H9 (cell line): ENCODE measurements at regions not wholly inside any gene's neighbourhood (a gene's known extent, or its start where the extent isn't known, plus 50 kb on each side); places are given as distances from the start of the nearest gene placed in this dataset.

ENCODE experiments used
- DNase-seq: peaks from one replicate; pipeline ENCODE4 v3.0.0-alpha.2; 2017
- H2AFZ ChIP-seq: one replicate; pipeline ENCODE4 v1.6.1; 2013; ENCODE audit warnings: mild to moderate bottlenecking, low read length, control low read depth, moderate library complexity
- H2AK5ac ChIP-seq: 2 replicates; pipeline ENCODE4 v1.6.1; 2013; ENCODE audit warnings: low read length, control low read depth, mixed read lengths; ENCODE audit not compliant: insufficient read length
- H2BK120ac ChIP-seq: one replicate; pipeline ENCODE4 v1.6.1; 2013; ENCODE audit warnings: low read depth, mild to moderate bottlenecking, low read length, control low read depth, inconsistent platforms; ENCODE audit not compliant: poor library complexity, severe bottlenecking
- H2BK12ac ChIP-seq: 2 replicates; pipeline ENCODE4 v1.6.1; 2013; ENCODE audit warnings: low read length, control low read depth, mixed read lengths, low read depth; ENCODE audit not compliant: insufficient read length
- H2BK15ac ChIP-seq: 2 replicates; pipeline ENCODE4 v1.6.1; 2013; ENCODE audit warnings: low read depth, low read length, control low read depth
- H2BK20ac ChIP-seq: one replicate; pipeline ENCODE4 v1.6.1; 2013; ENCODE audit warnings: low read depth, mild to moderate bottlenecking, low read length, control low read depth, inconsistent platforms; ENCODE audit not compliant: poor library complexity, severe bottlenecking
- H2BK5ac ChIP-seq: 2 replicates; pipeline ENCODE4 v1.6.1; 2013; ENCODE audit warnings: low read length, control low read depth, mixed read lengths; ENCODE audit not compliant: insufficient read length
- H3K14ac ChIP-seq: 2 replicates; pipeline ENCODE4 v1.6.1; 2013; ENCODE audit warnings: low read length, control low read depth; ENCODE audit not compliant: insufficient read depth
- H3K18ac ChIP-seq: 2 replicates; pipeline ENCODE4 v1.6.1; 2013; ENCODE audit warnings: low read depth, mild to moderate bottlenecking, mixed read lengths, low read length, control low read depth; ENCODE audit not compliant: insufficient read length
- H3K23ac ChIP-seq: 2 replicates; pipeline ENCODE4 v1.6.1; 2013; ENCODE audit warnings: low read length, control low read depth, mixed read lengths, low read depth; ENCODE audit not compliant: insufficient read length
- H3K23me2 ChIP-seq: 2 replicates; pipeline ENCODE4 v1.6.1; 2013; ENCODE audit warnings: low read depth, mild to moderate bottlenecking, mixed read lengths, low read length, control low read depth; ENCODE audit not compliant: insufficient read length, poor library complexity, severe bottlenecking
- H3K27ac ChIP-seq: 2 replicates; pipeline ENCODE4 v1.5.1; 2013; ENCODE audit warnings: low read length, control low read depth, mixed read lengths, low read depth; ENCODE audit not compliant: insufficient read length
- H3K27me3 ChIP-seq: 2 replicates; pipeline ENCODE4 v1.6.1; 2013; ENCODE audit warnings: low read length, control low read depth, inconsistent platforms; ENCODE audit not compliant: insufficient read depth
- H3K4ac ChIP-seq: 2 replicates; pipeline ENCODE4 v1.6.1; 2013; ENCODE audit warnings: low read depth, mild to moderate bottlenecking, control low read depth, inconsistent platforms, low read length, moderate library complexity
- H3K4me1 ChIP-seq: 2 replicates; pipeline ENCODE4 v1.6.1; 2013; ENCODE audit warnings: low read length, control low read depth, inconsistent platforms; ENCODE audit not compliant: insufficient read depth
- H3K4me2 ChIP-seq: 2 replicates; pipeline ENCODE4 v1.6.1; 2013; ENCODE audit warnings: low read length, control low read depth, mixed read lengths; ENCODE audit not compliant: insufficient read length, insufficient read depth
- H3K56ac ChIP-seq: 2 replicates; pipeline ENCODE4 v1.6.1; 2013; ENCODE audit warnings: low read depth, mild to moderate bottlenecking, mixed read lengths, low read length, control low read depth; ENCODE audit not compliant: insufficient read length
- H3K79me1 ChIP-seq: 2 replicates; pipeline ENCODE4 v1.6.1; 2013; ENCODE audit warnings: low read depth, mild to moderate bottlenecking, moderate library complexity, low read length, control low read depth, inconsistent platforms; ENCODE audit not compliant: insufficient read depth, poor library complexity, severe bottlenecking
- H3K79me2 ChIP-seq: 2 replicates; pipeline ENCODE4 v1.6.1; 2013; ENCODE audit warnings: low read length, control low read depth, inconsistent platforms; ENCODE audit not compliant: insufficient read depth
- H3K9ac ChIP-seq: 2 replicates; pipeline ENCODE4 v1.6.1; 2013; ENCODE audit warnings: low read length, control low read depth, mixed read lengths; ENCODE audit not compliant: insufficient read length; ENCODE audit errors: extremely low read depth
- H3K9me3 ChIP-seq: one replicate; pipeline ENCODE4 v1.6.1; 2013; ENCODE audit warnings: low read depth, low read length, inconsistent platforms; ENCODE audit not compliant: control insufficient read depth
- H3T11ph ChIP-seq: one replicate; pipeline ENCODE4 v1.6.1; 2013; ENCODE audit warnings: mild to moderate bottlenecking, low read length, control low read depth, inconsistent platforms
- H4K20me1 ChIP-seq: one replicate; pipeline ENCODE4 v1.6.1; 2013; ENCODE audit not compliant: control insufficient read depth, insufficient read length, insufficient read depth
- H4K5ac ChIP-seq: 2 replicates; pipeline ENCODE4 v1.6.1; 2013; ENCODE audit warnings: low read depth, mild to moderate bottlenecking, mixed read lengths, low read length, control low read depth; ENCODE audit not compliant: insufficient read length
- H4K8ac ChIP-seq: replicated peaks from 2 replicates; pipeline ENCODE4 v1.6.1; 2013; ENCODE audit warnings: low read length, control low read depth, mixed read lengths, low read depth; ENCODE audit not compliant: insufficient read length
- H4K91ac ChIP-seq: 2 replicates; pipeline ENCODE4 v1.6.1; 2013; ENCODE audit warnings: low read depth, mild to moderate bottlenecking, moderate library complexity, mixed read lengths, low read length, control low read depth; ENCODE audit not compliant: insufficient read length
- H3K27ac Mint-ChIP-seq, 3 experiments: 2 replicates in 2 of 3; 3 replicates in 1 of 3; pipeline ENCODE4 v1.8.0; 2020 to 2021; ENCODE audit warnings: mixed read lengths in 3 of 3, mild to moderate bottlenecking in 1 of 3, moderate library complexity in 1 of 3
- H3K27me3 Mint-ChIP-seq: 2 replicates; pipeline ENCODE4 v1.8.0; 2021; ENCODE audit warnings: low read depth, mild to moderate bottlenecking, moderate library complexity, mixed read lengths
- H3K36me3 Mint-ChIP-seq, 3 experiments: 2 replicates in 2 of 3; 3 replicates in 1 of 3; pipeline ENCODE4 v1.8.0; 2020 to 2021; ENCODE audit warnings: low read depth in 3 of 3, mixed read lengths in 3 of 3; ENCODE audit not compliant: insufficient read depth in 1 of 3
- H3K4me1 Mint-ChIP-seq, 2 experiments: 2 replicates each; pipeline ENCODE4 v1.8.0; 2020; ENCODE audit warnings: mixed read lengths in 2 of 2
- H3K4me3 Mint-ChIP-seq, 2 experiments: 2 replicates in 1 of 2; 3 replicates in 1 of 2; pipeline ENCODE4 v1.8.0; 2020 to 2021; ENCODE audit warnings: mild to moderate bottlenecking in 2 of 2, mixed read lengths in 2 of 2, moderate library complexity in 1 of 2
- H3K9me3 Mint-ChIP-seq, 2 experiments: 2 replicates in 1 of 2; 3 replicates in 1 of 2; pipeline ENCODE4 v1.8.0; 2020; ENCODE audit warnings: mild to moderate bottlenecking in 2 of 2, mixed read lengths in 2 of 2, moderate library complexity in 1 of 2
- WGBS: extraction: QIAGEN DNeasy Blood & Tissue Kit; methylation state at CpG from one replicate; pipeline ENCODE4 v1.1.7; 2013; ENCODE audit warnings: missing lambda C conversion rate, low lambda C conversion rate, mixed read lengths; ENCODE audit not compliant: insufficient read length; ENCODE audit errors: extremely low coverage; 5-methylcytosine and 5-hydroxymethylcytosine counted together
- TF ChIP-seq, protein P1 (sequence below): fragments of 200-600 bp; sonication (generic); conservative IDR thresholded peaks from 3 replicates; pipeline ENCODE4 v1.8.0; 2021; ENCODE audit warnings: antibody characterized with exemption, mild to moderate bottlenecking

DNA sequence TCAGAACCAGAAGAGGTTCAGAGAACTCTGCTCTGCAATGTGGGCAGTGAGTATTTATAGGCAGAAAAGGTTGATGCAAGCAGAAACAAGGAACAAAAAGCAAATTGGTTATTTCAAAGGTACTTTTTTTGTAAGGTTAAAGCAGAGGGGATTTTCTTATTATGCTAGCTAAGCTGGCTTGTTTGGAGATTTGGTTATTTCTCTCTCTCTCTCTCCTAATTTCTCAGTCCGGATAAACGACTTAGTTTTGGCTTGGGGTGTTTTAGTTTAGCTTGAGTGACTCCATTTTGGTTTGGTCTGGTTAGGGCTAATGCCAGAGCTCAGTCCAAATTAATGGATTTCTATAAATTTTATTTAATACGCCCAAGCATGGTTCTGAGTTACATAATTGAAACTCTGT lies 566.8 kb downstream of the SH2D4B start:
- Histone ChIP-seq H4K91ac (no peak overlapping the region), H2BK15ac (no peak overlapping the region), H3K4me2 (no peak overlapping the region), H4K5ac (no peak overlapping the region), H3K14ac (no peak overlapping the region), H3K56ac (no peak overlapping the region), H3K9ac (no peak overlapping the region), H2BK5ac (no peak overlapping the region), H3K27me3 (no peaks in the 10 kb centered on the region), H4K8ac (no peak overlapping the region), H4K20me1 (no peaks in the 10 kb centered on the region), H3K79me2 (no peaks in the 10 kb centered on the region), H2BK12ac (no peak overlapping the region), H3K27ac (no peak overlapping the region), H3K23ac (no peak overlapping the region), H3K9me3 (no peaks in the 10 kb centered on the region), H2BK20ac (no peak overlapping the region), H3K18ac (no peak overlapping the region), H2AFZ (no peak overlapping the region), H3K79me1 (no peaks in the 10 kb centered on the region), H3K4ac (no peak overlapping the region), H3K23me2 (no peaks in the 10 kb centered on the region), H2AK5ac (no peak overlapping the region), H2BK120ac (no peak overlapping the region), H3K4me1 (no peaks in the 10 kb centered on the region), H3T11ph (no peak overlapping the region)
- WGBS: no CpG with 5 or more reads among the region's 3 CpGs
- H3K4me3 Mint-ChIP-seq: no peak overlapping the region
- DNase-seq: no peak
- H3K27me3 Mint-ChIP-seq: no peaks in the 10 kb centered on the region; the same call in 1 of the 2 replicates
- H3K4me1 Mint-ChIP-seq: no peaks in the 10 kb centered on the region
- H3K36me3 Mint-ChIP-seq: no peaks in the 10 kb centered on the region
- TF ChIP-seq, protein P1, sequence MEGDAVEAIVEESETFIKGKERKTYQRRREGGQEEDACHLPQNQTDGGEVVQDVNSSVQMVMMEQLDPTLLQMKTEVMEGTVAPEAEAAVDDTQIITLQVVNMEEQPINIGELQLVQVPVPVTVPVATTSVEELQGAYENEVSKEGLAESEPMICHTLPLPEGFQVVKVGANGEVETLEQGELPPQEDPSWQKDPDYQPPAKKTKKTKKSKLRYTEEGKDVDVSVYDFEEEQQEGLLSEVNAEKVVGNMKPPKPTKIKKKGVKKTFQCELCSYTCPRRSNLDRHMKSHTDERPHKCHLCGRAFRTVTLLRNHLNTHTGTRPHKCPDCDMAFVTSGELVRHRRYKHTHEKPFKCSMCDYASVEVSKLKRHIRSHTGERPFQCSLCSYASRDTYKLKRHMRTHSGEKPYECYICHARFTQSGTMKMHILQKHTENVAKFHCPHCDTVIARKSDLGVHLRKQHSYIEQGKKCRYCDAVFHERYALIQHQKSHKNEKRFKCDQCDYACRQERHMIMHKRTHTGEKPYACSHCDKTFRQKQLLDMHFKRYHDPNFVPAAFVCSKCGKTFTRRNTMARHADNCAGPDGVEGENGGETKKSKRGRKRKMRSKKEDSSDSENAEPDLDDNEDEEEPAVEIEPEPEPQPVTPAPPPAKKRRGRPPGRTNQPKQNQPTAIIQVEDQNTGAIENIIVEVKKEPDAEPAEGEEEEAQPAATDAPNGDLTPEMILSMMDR: no peak
- H3K27ac Mint-ChIP-seq: no peak overlapping the region
- H3K9me3 Mint-ChIP-seq: no peaks in the 10 kb centered on the region
